Natural killer cell (primary cell): ENCODE measurements at regions not wholly inside any gene's neighbourhood (a gene's known extent, or its start where the extent isn't known, plus 50 kb on each side); places are given as distances from the start of the nearest gene placed in this dataset.

Source experiments
- ATAC-seq, 3 donors: fragments of 150-1000 bp in 2 of 3; fragments of 200-7000 bp in 1 of 3; cut with Tn5 transposase; 1 replicate in 1 of 3; 2 replicates in 2 of 3; pipeline ENCODE4 v1.10.0; 2021; ENCODE audit warnings: mild to moderate bottlenecking in 2 of 3, moderate library complexity in 2 of 3
- DNase-seq, 2 donors: peaks; one replicate each; pipeline versions ENCODE4 v3.0.0 to v3.0.0-alpha.2; 2013 to 2021; ENCODE audit warnings: mixed read lengths in 1 of 2
- H3K27ac ChIP-seq: one replicate; pipeline ENCODE4 v1.5.1; 2013; ENCODE audit warnings: mild to moderate bottlenecking, low read length
- H3K27me3 ChIP-seq: one replicate; pipeline ENCODE4 v1.6.1; 2013; ENCODE audit warnings: low read length; ENCODE audit not compliant: control insufficient read depth, insufficient read depth
- H3K36me3 ChIP-seq: one replicate; pipeline ENCODE4 v1.6.1; 2013; ENCODE audit warnings: low read length; ENCODE audit not compliant: control insufficient read depth, insufficient read depth
- H3K4me1 ChIP-seq: one replicate; pipeline ENCODE4 v1.6.1; 2013; ENCODE audit warnings: low read length; ENCODE audit not compliant: control insufficient read depth, insufficient read depth
- H3K4me3 ChIP-seq: one replicate; pipeline ENCODE4 v1.5.1; 2013; ENCODE audit warnings: low read length
- H3K9me3 ChIP-seq: one replicate; pipeline ENCODE4 v1.6.1; 2013; ENCODE audit warnings: low read length; ENCODE audit not compliant: control insufficient read depth, insufficient read depth
- H3K27ac Mint-ChIP-seq, 2 donors: one replicate each; pipeline ENCODE4 v1.8.0; 2022; ENCODE audit warnings: mild to moderate bottlenecking in 2 of 2, mixed read lengths in 2 of 2, moderate library complexity in 1 of 2
- H3K27me3 Mint-ChIP-seq, 2 donors: one replicate each; pipeline ENCODE4 v1.8.0; 2022; ENCODE audit warnings: low read depth in 2 of 2, mixed read lengths in 2 of 2
- H3K36me3 Mint-ChIP-seq: one replicate; pipeline ENCODE4 v1.8.0; 2022; ENCODE audit warnings: mixed read lengths
- H3K4me1 Mint-ChIP-seq, 2 donors: one replicate each; pipeline ENCODE4 v1.8.0; 2022; ENCODE audit warnings: mixed read lengths in 2 of 2
- H3K4me3 Mint-ChIP-seq: one replicate; pipeline ENCODE4 v1.8.0; 2022; ENCODE audit warnings: mild to moderate bottlenecking, moderate library complexity, mixed read lengths
- H3K9me3 Mint-ChIP-seq, 2 donors: one replicate each; pipeline ENCODE4 v1.8.0; 2022; ENCODE audit warnings: mixed read lengths in 2 of 2
- CTCF ChIP-seq: fragments of 200-600 bp; IDR thresholded peaks from one replicate; pipeline ENCODE4 v1.8.0; 2022; ENCODE audit warnings: antibody characterized with exemption
- WGBS: methylation state at CpG from one replicate; pipeline ENCODE4 v1.1.7; 2013; ENCODE audit warnings: missing lambda C conversion rate; ENCODE audit not compliant: insufficient coverage; 5-methylcytosine and 5-hydroxymethylcytosine counted together
- intact Hi-C: fragments of 100-400 bp; cut with micrococcal nuclease; formaldehyde crosslinking; loops from one replicate; pipeline ENCODE4 v1.14.2; 2022

- Histone ChIP-seq H3K4me3 (no peak overlapping the region), H3K27me3 (no peaks in the 10 kb centered on the region), H3K27ac (no peak overlapping the region), H3K4me1 (no peaks in the 10 kb centered on the region), H3K9me3 (no peaks in the 10 kb centered on the region), H3K36me3 (no peaks in the 10 kb centered on the region)
- no peak overlapping the region for H3K27ac Mint-ChIP-seq
- no peaks in the 10 kb centered on the region for H3K27me3 Mint-ChIP-seq
- 80% methylated on average over 1 of the region's 2 CpGs for WGBS
- peaks cover 8 to 11% of the 10 kb centered on the region in 2 donors for H3K9me3 Mint-ChIP-seq
- intact Hi-C loops: no loop called here
- H3K4me1 Mint-ChIP-seq: no peaks in the 10 kb centered on the region
- TF ChIP-seq CTCF: no peak
- H3K36me3 Mint-ChIP-seq: peaks cover 6% of the 10 kb centered on the region
- H3K4me3 Mint-ChIP-seq: no peak overlapping the region
- DNase-seq (no peak), ATAC-seq (no peak)
Observed at GRCh38 chr1:188406636-188407035, 1577.9 kb downstream of the PLA2G4A start.

GRCh38 chr1:188420177-188420576 lies 1591.4 kb downstream of the PLA2G4A start:
- no peaks in the 10 kb centered on the region for H3K4me1 Mint-ChIP-seq
- Histone ChIP-seq H3K4me3 (no peak overlapping the region), H3K9me3 (no peaks in the 10 kb centered on the region), H3K27me3 (no peaks in the 10 kb centered on the region), H3K4me1 (no peaks in the 10 kb centered on the region), H3K27ac (no peak overlapping the region), H3K36me3 (no peaks in the 10 kb centered on the region)
- no peaks in the 10 kb centered on the region for H3K36me3 Mint-ChIP-seq
- H3K4me3 Mint-ChIP-seq: no peak overlapping the region
- no peaks in the 10 kb centered on the region for H3K27me3 Mint-ChIP-seq
- no peak for TF ChIP-seq CTCF
- intact Hi-C loops: no loop called here
- no peak for DNase-seq
- ATAC-seq: no peak
- H3K27ac Mint-ChIP-seq: no peak overlapping the region
- peaks cover 12 to 15% of the 10 kb centered on the region in 2 donors for H3K9me3 Mint-ChIP-seq
- WGBS: 91% methylated on average over 1 of the region's 1 CpG

GRCh38 chr1:188423073-188423472 lies 1594.3 kb downstream of the PLA2G4A start:
- H3K4me3 ChIP-seq: no peak overlapping the region
- H3K4me1 Mint-ChIP-seq: no peaks in the 10 kb centered on the region
- 33% methylated on average over 1 of the region's 1 CpG for WGBS

More at GRCh38 chr1:188423073-188423472, 1594.3 kb downstream of the PLA2G4A start:
- no peak for DNase-seq
- Histone ChIP-seq H3K4me1 (no peaks in the 10 kb centered on the region), H3K9me3 (no peaks in the 10 kb centered on the region), H3K27ac (no peak overlapping the region), H3K36me3 (no peaks in the 10 kb centered on the region), H3K27me3 (no peaks in the 10 kb centered on the region)
- intact Hi-C loops: no loop called here
- Mint-ChIP-seq H3K27me3 (no peaks in the 10 kb centered on the region), H3K9me3 (peaks cover 9 to 16% of the 10 kb centered on the region in 2 donors), H3K27ac (no peak overlapping the region), H3K36me3 (no peaks in the 10 kb centered on the region), H3K4me3 (no peak overlapping the region)
- ATAC-seq: no peak
- no peak for TF ChIP-seq CTCF
